ENCODE measurements at regions not wholly inside any gene's neighbourhood (a gene's known extent, or its start where the extent isn't known, plus 50 kb on each side); places are given as distances from the start of the nearest gene placed in this dataset.
"Not testable (repeated sequence)": the region's sequence is repeated elsewhere in the genome, so short reads cannot be mapped to it uniquely, and the experiment has no call there.

- no peak for DNase-seq
Measured at GRCh38 chr2:144114760-144115159, 405.2 kb downstream of the ZEB2 start.

- DNase-seq = no peak
Measured at GRCh38 chr2:144111437-144111836, 408.5 kb downstream of the ZEB2 start.

GRCh38 chr2:144106104-144106503 is 413.8 kb downstream of the ZEB2 start:
- DNase-seq = not testable (repeated sequence)

- DNase-seq = no peak
Measured at GRCh38 chr2:144102386-144102785, 417.5 kb downstream of the ZEB2 start.

- no peak for DNase-seq
Measured at GRCh38 chr2:144099780-144100377, 420.0 kb downstream of the ZEB2 start.

- DNase-seq = no peak
Measured at GRCh38 chr2:144099340-144099739, 420.6 kb downstream of the ZEB2 start.

GRCh38 chr2:144097440-144098225 is 422.3 kb downstream of the ZEB2 start:
- no peak for DNase-seq

- no peak for DNase-seq
Measured at GRCh38 chr2:144096531-144096930, 423.4 kb downstream of the ZEB2 start.

- DNase-seq = no peak
Measured at GRCh38 chr2:144094408-144095151, 425.3 kb downstream of the ZEB2 start.

GRCh38 chr2:144091622-144092021 is 428.3 kb downstream of the ZEB2 start:
- DNase-seq = no peak

GRCh38 chr2:144088863-144089262 is 431.1 kb downstream of the ZEB2 start:
- DNase-seq = no peak

GRCh38 chr2:144086965-144087364 is 433.0 kb downstream of the ZEB2 start:
- DNase-seq = no peak

- DNase-seq = no peak
Measured at GRCh38 chr2:144085016-144085415, 434.9 kb downstream of the ZEB2 start.

- no peak for DNase-seq
Measured at GRCh38 chr2:144084114-144084661, 435.7 kb downstream of the ZEB2 start.

GRCh38 chr2:144083211-144083610 is 436.7 kb downstream of the ZEB2 start:
- no peak for DNase-seq

- no peak for DNase-seq
Measured at GRCh38 chr2:144082777-144083176, 437.1 kb downstream of the ZEB2 start.

- no peak for DNase-seq
Measured at GRCh38 chr2:144082327-144082726, 437.6 kb downstream of the ZEB2 start.

GRCh38 chr2:144081272-144081671 is 438.6 kb downstream of the ZEB2 start:
- DNase-seq = no peak

GRCh38 chr2:144079803-144080202 is 440.1 kb downstream of the ZEB2 start:
- no peak for DNase-seq

- no peak for DNase-seq
Measured at GRCh38 chr2:144078802-144079724, 440.9 kb downstream of the ZEB2 start.

- no peak for DNase-seq
Measured at GRCh38 chr2:144078106-144078505, 441.8 kb downstream of the ZEB2 start.

GRCh38 chr2:144074450-144074849 is 445.5 kb downstream of the ZEB2 start:
- no peak for DNase-seq
